A549 (cell line): ENCODE measurements at regions not wholly inside any gene's neighbourhood (a gene's known extent, or its start where the extent isn't known, plus 50 kb on each side); places are given as distances from the start of the nearest gene placed in this dataset.

Source experiments
- ATAC-seq, 2 experiments: fragments of 200-7000 bp in 1 of 2; fragments of >200 bp in 1 of 2; cut with Nextera tagmentation in 1 of 2; cut with Tn5 transposase in 1 of 2; 3 replicates each; pipeline versions ENCODE4 v1.8.0 to v1.9.1; 2018 to 2020; ENCODE audit warnings: mild to moderate bottlenecking in 1 of 2, moderate library complexity in 1 of 2
- CTCF ChIA-PET: fragments of 300-600 bp; sonication (Branson Sonifier 250); formaldehyde crosslinking; extraction: SDS; loops from one replicate; lab custom pipeline; 2021; ENCODE audit warnings: antibody characterized with exemption, inconsistent platforms; lab: Yijun Ruan, JAX
- POLR2A ChIA-PET: fragments of 350-600 bp; formaldehyde crosslinking; extraction: SDS; loops from one replicate; lab custom pipeline; 2021; ENCODE audit warnings: antibody characterized with exemption, inconsistent platforms; lab: Yijun Ruan, JAX
- DNase-seq, 2 experiments: peaks; one replicate each; pipeline versions ENCODE4 v3.0.0 to v3.0.0-alpha.2; 2011 to 2016; ENCODE audit warnings: low read depth in 1 of 2, low spot score in 1 of 2
- FAIRE-seq: peaks from 2 replicates; lab custom pipeline; 2011; peaks lifted over from hg19 to GRCh38; lab: Jason Lieb, UNC
- H3K27ac ChIP-seq, 2 experiments: fragments of >200 bp; sonication (Bioruptor Twin); formaldehyde crosslinking; 3 replicates each; pipeline ENCODE4 v1.5.1; 2016 to 2017
- H3K4me1 ChIP-seq: fragments of >200 bp; sonication (Bioruptor Twin); formaldehyde crosslinking; 3 replicates; pipeline ENCODE4 v1.6.1; 2016
- H3K4me2 ChIP-seq: fragments of >200 bp; sonication (Bioruptor Twin); formaldehyde crosslinking; 3 replicates; pipeline ENCODE4 v1.6.1; 2016
- H3K4me3 ChIP-seq: fragments of >200 bp; sonication (Bioruptor Twin); formaldehyde crosslinking; 3 replicates; pipeline ENCODE4 v1.5.1; 2016
- H3K9me3 ChIP-seq: fragments of >200 bp; sonication (Bioruptor Twin); formaldehyde crosslinking; 3 replicates; pipeline ENCODE4 v1.6.1; 2016
- CHD2 ChIP-seq: fragments of 150-350 bp; IDR thresholded peaks from 2 replicates; pipeline ENCODE4 v1.6.1; 2014; ENCODE audit warnings: low read length; ENCODE audit not compliant: partially characterized antibody
- CHD4 ChIP-seq: fragments of 200-600 bp; sonication (generic); IDR thresholded peaks from 2 replicates; pipeline ENCODE4 v1.6.1; 2016; ENCODE audit warnings: antibody characterized with exemption, mild to moderate bottlenecking, borderline replicate concordance
- E2F6 ChIP-seq: IDR thresholded peaks from 2 replicates; pipeline ENCODE4 v1.6.1; 2012; ENCODE audit warnings: low read depth, borderline replicate concordance
- EHF ChIP-seq: fragments of 250-450 bp; sonication (Bioruptor Pico); IDR thresholded peaks from 2 replicates; pipeline ENCODE4 v1.5.0; 2020; ENCODE audit warnings: mild to moderate bottlenecking
- EP300 ChIP-seq, 2 experiments: fragments of >200 bp; sonication (Bioruptor Twin); formaldehyde crosslinking; IDR thresholded peaks; 2 replicates in 1 of 2; 3 replicates in 1 of 2; pipeline ENCODE4 v1.6.1; 2016 to 2017
- ESRRA ChIP-seq: fragments of 150-350 bp; IDR thresholded peaks from 2 replicates; pipeline ENCODE4 v1.6.1; 2014; ENCODE audit warnings: mild to moderate bottlenecking, low read length, borderline replicate concordance
- FOSL2 ChIP-seq, 2 experiments: fragments of 450-650 bp in 1 of 2; fragments of >200 bp in 1 of 2; sonication (Bioruptor Twin) in 1 of 2; formaldehyde crosslinking; IDR thresholded peaks; 2 replicates each; pipeline versions ENCODE4 v1.5.0 to v1.6.1; 2016 to 2020; ENCODE audit warnings: mild to moderate bottlenecking in 1 of 2, moderate library complexity in 1 of 2
- HOXB5 ChIP-seq: fragments of 250-450 bp; sonication (Bioruptor Pico); IDR thresholded peaks from 2 replicates; pipeline ENCODE4 v1.5.0; 2020; ENCODE audit warnings: mild to moderate bottlenecking, moderate library complexity
- JUN ChIP-seq, 2 experiments: fragments of >200 bp; sonication (Bioruptor Twin); formaldehyde crosslinking; IDR thresholded peaks; 2 replicates in 1 of 2; 3 replicates in 1 of 2; pipeline ENCODE4 v1.6.1; 2016 to 2017
- JUNB ChIP-seq: fragments of >200 bp; sonication (Bioruptor Twin); formaldehyde crosslinking; IDR thresholded peaks from 2 replicates; pipeline ENCODE4 v1.6.1; 2016
- MAFK ChIP-seq: fragments of 450-650 bp; IDR thresholded peaks from 2 replicates; pipeline ENCODE4 v1.6.1; 2014; ENCODE audit not compliant: partially characterized antibody
- MAX ChIP-seq: IDR thresholded peaks from 2 replicates; pipeline ENCODE4 v1.6.1; 2012
- MAZ ChIP-seq: fragments of 150-350 bp; IDR thresholded peaks from 2 replicates; pipeline ENCODE4 v1.6.1; 2014; ENCODE audit warnings: antibody characterized with exemption, low read depth, low read length, borderline replicate concordance
- MYC ChIP-seq: IDR thresholded peaks from 2 replicates; pipeline ENCODE4 v1.6.1; 2012; ENCODE audit warnings: mild to moderate bottlenecking, inconsistent platforms, low read length, improper control_type of control experiment, borderline replicate concordance
- NFE2L2 ChIP-seq: fragments of 150-350 bp; conservative IDR thresholded peaks from 2 replicates; pipeline ENCODE4 v1.6.1; 2014; ENCODE audit warnings: low read length
- NPAS2 ChIP-seq: fragments of 250-450 bp; sonication (Bioruptor Pico); IDR thresholded peaks from 2 replicates; pipeline ENCODE4 v1.8.0; 2022; ENCODE audit warnings: mild to moderate bottlenecking, moderate library complexity, borderline replicate concordance
- PHF8 ChIP-seq: fragments of 200-600 bp; sonication (generic); IDR thresholded peaks from 2 replicates; pipeline ENCODE4 v1.6.1; 2016; ENCODE audit warnings: low read depth, mild to moderate bottlenecking, antibody characterized with exemption, moderate library complexity, borderline replicate concordance
- POLR2AphosphoS2 ChIP-seq: conservative IDR thresholded peaks from 2 replicates; pipeline ENCODE4 v1.6.1; 2012; ENCODE audit warnings: low read length, improper control_type of control experiment, inconsistent platforms
- RARB ChIP-seq: fragments of 250-450 bp; sonication (Bioruptor Pico); IDR thresholded peaks from 2 replicates; pipeline ENCODE4 v1.8.0; 2021; ENCODE audit warnings: mild to moderate bottlenecking, moderate library complexity
- RFX5 ChIP-seq: fragments of 450-650 bp; IDR thresholded peaks from 2 replicates; pipeline ENCODE4 v1.7.1; 2014; ENCODE audit warnings: antibody characterized with exemption, mild to moderate bottlenecking, moderate library complexity
- SMC3 ChIP-seq: fragments of >200 bp; sonication (Bioruptor Twin); formaldehyde crosslinking; IDR thresholded peaks from 3 replicates; pipeline ENCODE4 v1.6.1; 2018; ENCODE audit warnings: inconsistent platforms
- USF2 ChIP-seq: fragments of 450-650 bp; IDR thresholded peaks from 2 replicates; pipeline ENCODE4 v1.6.1; 2014; ENCODE audit warnings: antibody characterized with exemption
- WGBS: methylation state at CpG from one replicate; pipeline ENCODE4 v1.1.6; 2017; ENCODE audit errors: missing lambda C conversion rate; 5-methylcytosine and 5-hydroxymethylcytosine counted together
- TF ChIP-seq, protein P1 (sequence below): fragments of 200-600 bp; sonication (generic); IDR thresholded peaks from 2 replicates; pipeline ENCODE4 v1.6.1; 2016; ENCODE audit warnings: antibody characterized with exemption, mild to moderate bottlenecking, moderate library complexity
- TF ChIP-seq, protein P2 (sequence below): IDR thresholded peaks from 2 replicates; pipeline ENCODE4 v1.6.1; 2012
- TF ChIP-seq, protein P3 (sequence below): fragments of >200 bp; sonication (Bioruptor Twin); formaldehyde crosslinking; IDR thresholded peaks from 2 replicates; pipeline ENCODE4 v1.6.1; 2016
- TF ChIP-seq, protein P4 (sequence below): fragments of 250-450 bp; sonication (Bioruptor Pico); IDR thresholded peaks from 2 replicates; pipeline ENCODE4 v1.5.0; 2021; ENCODE audit warnings: mild to moderate bottlenecking, moderate library complexity, borderline replicate concordance

- DNase-seq = no peak
- WGBS = 43% methylated on average over 8 of the region's 9 CpGs
- no peak for ATAC-seq
- H3K9me3 ChIP-seq = no peaks in the 10 kb centered on the region
- POLR2A ChIA-PET = no interaction called here
- no peak for TF ChIP-seq SMC3
- TF ChIP-seq NFE2L2 = no peak
- TF ChIP-seq JUNB = no peak
- TF ChIP-seq, protein P1, sequence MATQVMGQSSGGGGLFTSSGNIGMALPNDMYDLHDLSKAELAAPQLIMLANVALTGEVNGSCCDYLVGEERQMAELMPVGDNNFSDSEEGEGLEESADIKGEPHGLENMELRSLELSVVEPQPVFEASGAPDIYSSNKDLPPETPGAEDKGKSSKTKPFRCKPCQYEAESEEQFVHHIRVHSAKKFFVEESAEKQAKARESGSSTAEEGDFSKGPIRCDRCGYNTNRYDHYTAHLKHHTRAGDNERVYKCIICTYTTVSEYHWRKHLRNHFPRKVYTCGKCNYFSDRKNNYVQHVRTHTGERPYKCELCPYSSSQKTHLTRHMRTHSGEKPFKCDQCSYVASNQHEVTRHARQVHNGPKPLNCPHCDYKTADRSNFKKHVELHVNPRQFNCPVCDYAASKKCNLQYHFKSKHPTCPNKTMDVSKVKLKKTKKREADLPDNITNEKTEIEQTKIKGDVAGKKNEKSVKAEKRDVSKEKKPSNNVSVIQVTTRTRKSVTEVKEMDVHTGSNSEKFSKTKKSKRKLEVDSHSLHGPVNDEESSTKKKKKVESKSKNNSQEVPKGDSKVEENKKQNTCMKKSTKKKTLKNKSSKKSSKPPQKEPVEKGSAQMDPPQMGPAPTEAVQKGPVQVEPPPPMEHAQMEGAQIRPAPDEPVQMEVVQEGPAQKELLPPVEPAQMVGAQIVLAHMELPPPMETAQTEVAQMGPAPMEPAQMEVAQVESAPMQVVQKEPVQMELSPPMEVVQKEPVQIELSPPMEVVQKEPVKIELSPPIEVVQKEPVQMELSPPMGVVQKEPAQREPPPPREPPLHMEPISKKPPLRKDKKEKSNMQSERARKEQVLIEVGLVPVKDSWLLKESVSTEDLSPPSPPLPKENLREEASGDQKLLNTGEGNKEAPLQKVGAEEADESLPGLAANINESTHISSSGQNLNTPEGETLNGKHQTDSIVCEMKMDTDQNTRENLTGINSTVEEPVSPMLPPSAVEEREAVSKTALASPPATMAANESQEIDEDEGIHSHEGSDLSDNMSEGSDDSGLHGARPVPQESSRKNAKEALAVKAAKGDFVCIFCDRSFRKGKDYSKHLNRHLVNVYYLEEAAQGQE = no peak
- TF ChIP-seq MYC = no peak
- TF ChIP-seq, all 56 proteins: peak for 0
- Histone ChIP-seq H3K4me2 (no peak overlapping the region), H3K4me1 (no peaks in the 10 kb centered on the region), H3K27ac (no peak overlapping the region), H3K4me3 (no peak overlapping the region)
- no peak for FAIRE-seq
- CTCF ChIA-PET = no interaction called here
Observed at GRCh38 chr10:128734734-128735133, 608.5 kb upstream of the MKI67 start.

- WGBS = 19% methylated on average over 8 of the region's 8 CpGs
- Histone ChIP-seq H3K4me3 (no peak overlapping the region), H3K9me3 (no peaks in the 10 kb centered on the region), H3K4me1 (no peaks in the 10 kb centered on the region), H3K27ac (no peak overlapping the region), H3K4me2 (no peak overlapping the region)
- CTCF ChIA-PET = no interaction called here
- ATAC-seq = no peak
- no peak for DNase-seq
- POLR2A ChIA-PET = no interaction called here
- TF ChIP-seq RARB (CRISPR knock-in tag) = no peak
- no peak for TF ChIP-seq CHD4
- TF ChIP-seq NPAS2 (CRISPR knock-in tag) = no peak
- no peak for TF ChIP-seq PHF8
- no peak for TF ChIP-seq ESRRA
- TF ChIP-seq, protein P2, sequence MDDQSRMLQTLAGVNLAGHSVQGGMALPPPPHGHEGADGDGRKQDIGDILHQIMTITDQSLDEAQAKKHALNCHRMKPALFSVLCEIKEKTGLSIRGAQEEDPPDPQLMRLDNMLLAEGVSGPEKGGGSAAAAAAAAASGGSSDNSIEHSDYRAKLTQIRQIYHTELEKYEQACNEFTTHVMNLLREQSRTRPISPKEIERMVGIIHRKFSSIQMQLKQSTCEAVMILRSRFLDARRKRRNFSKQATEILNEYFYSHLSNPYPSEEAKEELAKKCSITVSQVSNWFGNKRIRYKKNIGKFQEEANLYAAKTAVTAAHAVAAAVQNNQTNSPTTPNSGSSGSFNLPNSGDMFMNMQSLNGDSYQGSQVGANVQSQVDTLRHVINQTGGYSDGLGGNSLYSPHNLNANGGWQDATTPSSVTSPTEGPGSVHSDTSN = no peak
- TF ChIP-seq, protein P3, sequence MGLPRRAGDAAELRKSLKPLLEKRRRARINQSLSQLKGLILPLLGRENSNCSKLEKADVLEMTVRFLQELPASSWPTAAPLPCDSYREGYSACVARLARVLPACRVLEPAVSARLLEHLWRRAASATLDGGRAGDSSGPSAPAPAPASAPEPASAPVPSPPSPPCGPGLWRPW = no peak
- TF ChIP-seq RFX5 = no peak
- TF ChIP-seq HOXB5 = no peak
- no peak for TF ChIP-seq MAX
- TF ChIP-seq CHD2 = no peak
- FAIRE-seq = no peak
Observed at GRCh38 chr10:128735996-128736395, 609.8 kb upstream of the MKI67 start.

GRCh38 chr10:128738386-128738915 lies 612.2 kb upstream of the MKI67 start:
- ATAC-seq (no peak), FAIRE-seq (no peak), DNase-seq (no peak)
- H3K4me3 ChIP-seq = no peak overlapping the region
- WGBS = 16% methylated on average over 11 of the region's 11 CpGs
- TF ChIP-seq JUN (IDR thresholded peaks at IDR 0.05) (no peak), USF2 (no peak), MYC (no peak), E2F6 (no peak), POLR2AphosphoS2 (no peak), MAFK (no peak), MAZ (no peak), FOSL2 (IDR thresholded peaks at IDR 0.05) (no peak), FOSL2 (CRISPR knock-in tag; IDR thresholded peaks at IDR 0.05) (no peak), EP300 (IDR thresholded peaks at IDR 0.05) (no peak), EHF (CRISPR knock-in tag) (no peak)
- TF ChIP-seq, protein P4, sequence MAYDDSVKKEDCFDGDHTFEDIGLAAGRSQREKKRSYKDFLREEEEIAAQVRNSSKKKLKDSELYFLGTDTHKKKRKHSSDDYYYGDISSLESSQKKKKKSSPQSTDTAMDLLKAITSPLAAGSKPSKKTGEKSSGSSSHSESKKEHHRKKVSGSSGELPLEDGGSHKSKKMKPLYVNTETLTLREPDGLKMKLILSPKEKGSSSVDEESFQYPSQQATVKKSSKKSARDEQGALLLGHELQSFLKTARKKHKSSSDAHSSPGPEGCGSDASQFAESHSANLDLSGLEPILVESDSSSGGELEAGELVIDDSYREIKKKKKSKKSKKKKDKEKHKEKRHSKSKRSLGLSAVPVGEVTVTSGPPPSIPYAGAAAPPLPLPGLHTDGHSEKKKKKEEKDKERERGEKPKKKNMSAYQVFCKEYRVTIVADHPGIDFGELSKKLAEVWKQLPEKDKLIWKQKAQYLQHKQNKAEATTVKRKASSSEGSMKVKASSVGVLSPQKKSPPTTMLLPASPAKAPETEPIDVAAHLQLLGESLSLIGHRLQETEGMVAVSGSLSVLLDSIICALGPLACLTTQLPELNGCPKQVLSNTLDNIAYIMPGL = no peak
- TF ChIP-seq, protein P3 = no peak
- no peaks in the 10 kb centered on the region for H3K9me3 ChIP-seq
- ChIA-PET CTCF (no interaction called here), POLR2A (no interaction called here)
- H3K4me1 ChIP-seq = no peaks in the 10 kb centered on the region
- no peak overlapping the region for H3K4me2 ChIP-seq
- no peak overlapping the region for H3K27ac ChIP-seq
